Breast epithelium (tissue), 3 donors: ENCODE measurements at regions not wholly inside any gene's neighbourhood (a gene's known extent, or its start where the extent isn't known, plus 50 kb on each side); places are given as distances from the start of the nearest gene placed in this dataset.

Source experiments
- CTCF ChIP-seq, 3 donors: fragments of 450-650 bp; IDR thresholded peaks; one replicate each; pipeline ENCODE4 v1.5.1; 2016 to 2017; ENCODE audit warnings: antibody characterized with exemption in 3 of 3, mild to moderate bottlenecking in 3 of 3, moderate library complexity in 3 of 3
- POLR2A ChIP-seq: fragments of 450-650 bp; IDR thresholded peaks from one replicate; pipeline ENCODE4 v1.6.1; 2016; ENCODE audit warnings: antibody characterized with exemption, mild to moderate bottlenecking, moderate library complexity

GRCh38 chr4:156633847-156634246 is 337.8 kb downstream of the PDGFC start:
- TF ChIP-seq CTCF (IDR thresholded peaks at IDR 0.05) (no peak), POLR2A (no peak)
